Activated naive CD8-positive, alpha-beta T cell treated with anti-CD3 and anti-CD28 coated beads, Interleukin-2, amount 50 U/mL, for 24 hours (primary cell): ENCODE measurements at regions not wholly inside any gene's neighbourhood (a gene's known extent, or its start where the extent isn't known, plus 50 kb on each side); places are given as distances from the start of the nearest gene placed in this dataset.
"Not testable (repeated sequence)": the region's sequence is repeated elsewhere in the genome, so short reads cannot be mapped to it uniquely, and the experiment has no call there.

Experiments
- ATAC-seq: fragments of 150-1000 bp; cut with Tn5 transposase; one replicate; pipeline ENCODE4 v1.10.0; 2021
- DNase-seq: peaks from one replicate; pipeline ENCODE4 v3.0.0; 2021
- H3K27ac Mint-ChIP-seq: one replicate; pipeline ENCODE4 v1.8.0; 2021; ENCODE audit warnings: mild to moderate bottlenecking, mixed read lengths
- H3K27me3 Mint-ChIP-seq: one replicate; pipeline ENCODE4 v1.8.0; 2021; ENCODE audit warnings: mixed read lengths
- H3K36me3 Mint-ChIP-seq: one replicate; pipeline ENCODE4 v1.8.0; 2021; ENCODE audit warnings: low read depth, mixed read lengths
- H3K4me1 Mint-ChIP-seq: one replicate; pipeline ENCODE4 v1.8.0; 2021; ENCODE audit warnings: mixed read lengths
- H3K4me3 Mint-ChIP-seq: one replicate; pipeline ENCODE4 v1.8.0; 2021; ENCODE audit warnings: mild to moderate bottlenecking, moderate library complexity, mixed read lengths
- H3K9me3 Mint-ChIP-seq: one replicate; pipeline ENCODE4 v1.8.0; 2021; ENCODE audit warnings: mixed read lengths

- peaks cover 13% of the 10 kb centered on the region for H3K9me3 Mint-ChIP-seq
- not testable (repeated sequence) for H3K27ac Mint-ChIP-seq, ATAC-seq, H3K4me1 Mint-ChIP-seq, H3K4me3 Mint-ChIP-seq, H3K36me3 Mint-ChIP-seq, DNase-seq, H3K27me3 Mint-ChIP-seq
These were observed 705.8 kb downstream of the DTWD2 start for GRCh38 chr5:118282480-118283038.

DNA sequence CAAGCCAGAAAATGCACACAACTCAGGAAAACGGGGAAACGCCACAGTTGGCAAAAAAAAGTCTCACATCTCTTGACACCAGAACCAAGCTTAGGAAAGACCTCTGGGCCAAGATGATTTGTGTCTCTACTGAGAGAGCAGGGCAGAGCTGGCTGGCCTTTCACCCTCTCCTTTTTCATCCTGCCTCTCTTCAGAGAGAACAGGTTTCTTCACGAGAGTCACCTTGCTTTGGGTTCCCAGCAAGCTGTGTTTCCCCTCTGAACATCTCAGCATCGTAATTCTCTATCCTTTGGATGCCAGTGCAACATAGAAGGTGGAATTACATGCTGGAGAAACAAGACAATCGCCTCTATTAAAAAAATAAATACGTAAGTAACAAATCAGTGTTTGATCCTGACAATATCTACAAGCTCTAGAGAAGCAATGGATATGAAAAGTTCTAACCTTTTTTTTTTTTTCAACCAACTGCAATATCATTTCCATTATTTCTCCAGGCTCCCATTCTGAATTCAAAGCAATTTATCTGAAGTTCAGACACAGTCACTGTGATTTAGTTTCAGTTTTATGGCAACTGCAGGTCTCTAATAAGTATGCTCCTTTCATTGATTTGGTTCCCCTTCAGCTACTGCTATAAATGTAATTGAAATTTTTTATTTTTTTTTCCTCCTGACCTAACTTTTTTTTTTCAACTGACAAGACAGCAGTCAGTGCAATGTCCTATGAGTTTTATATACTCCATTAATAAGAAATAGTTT lies 708.6 kb downstream of the DTWD2 start:
- Mint-ChIP-seq H3K9me3 (peaks cover 14% of the 10 kb centered on the region), H3K4me3 (no peak overlapping the region), H3K27ac (no peak overlapping the region), H3K4me1 (no peaks in the 10 kb centered on the region), H3K36me3 (no peaks in the 10 kb centered on the region), H3K27me3 (no peaks in the 10 kb centered on the region)
- DNase-seq (no peak), ATAC-seq (no peak)

DNA sequence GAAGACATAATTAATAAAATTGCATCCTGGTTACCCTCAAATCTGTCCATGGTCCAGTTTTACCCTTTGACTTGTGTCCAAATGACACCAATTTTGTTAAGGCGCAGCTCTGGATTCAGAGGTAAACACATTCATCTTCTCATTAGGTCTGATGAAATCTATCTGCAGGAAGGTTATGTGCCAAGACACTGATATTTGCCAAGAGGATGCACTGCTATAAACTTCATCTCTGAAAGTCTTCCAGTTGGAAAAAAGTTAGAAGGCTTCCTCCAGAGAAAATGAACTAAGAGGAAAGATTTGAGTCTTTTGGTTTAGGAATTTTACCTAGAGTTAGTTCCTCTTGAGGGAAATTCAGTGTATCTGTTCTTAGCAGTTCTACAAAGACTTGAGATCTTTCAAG lies 717.8 kb downstream of the DTWD2 start:
- Mint-ChIP-seq H3K27me3 (no peaks in the 10 kb centered on the region), H3K27ac (no peak overlapping the region), H3K4me1 (no peaks in the 10 kb centered on the region), H3K9me3 (peaks cover 13% of the 10 kb centered on the region), H3K36me3 (no peaks in the 10 kb centered on the region), H3K4me3 (no peak overlapping the region)
- ATAC-seq (no peak), DNase-seq (no peak)

DNA sequence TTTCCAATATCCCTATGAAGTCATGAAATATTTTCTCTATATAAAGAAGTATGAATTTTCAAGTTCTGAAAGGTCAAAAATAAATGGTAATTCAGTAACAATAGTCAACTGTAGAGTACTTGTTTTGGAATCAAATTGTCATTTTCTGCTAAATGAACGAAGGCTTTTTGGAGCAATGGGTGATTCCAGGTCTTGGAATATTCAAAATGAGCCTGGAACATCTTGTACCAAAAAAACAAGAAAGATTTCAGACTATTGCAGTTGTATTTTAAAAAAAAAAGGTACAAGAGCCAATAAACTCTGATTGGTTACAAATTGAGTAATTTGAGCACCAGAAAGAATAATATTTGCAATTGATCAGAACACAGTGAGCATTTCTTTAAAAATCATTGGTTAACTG lies 730.1 kb downstream of the DTWD2 start:
- DNase-seq (no peak), ATAC-seq (no peak)
- Mint-ChIP-seq H3K27ac (no peak overlapping the region), H3K27me3 (no peaks in the 10 kb centered on the region), H3K4me3 (no peak overlapping the region), H3K36me3 (no peaks in the 10 kb centered on the region), H3K9me3 (peaks cover 4% of the 10 kb centered on the region), H3K4me1 (no peaks in the 10 kb centered on the region)

- no peak for ATAC-seq
- no peaks in the 10 kb centered on the region for H3K4me1 Mint-ChIP-seq
- no peaks in the 10 kb centered on the region for H3K36me3 Mint-ChIP-seq
- no peaks in the 10 kb centered on the region for H3K9me3 Mint-ChIP-seq
- no peak overlapping the region for H3K4me3 Mint-ChIP-seq
- H3K27ac Mint-ChIP-seq, result no peak overlapping the region
- no peak for DNase-seq
- no peaks in the 10 kb centered on the region for H3K27me3 Mint-ChIP-seq
These were observed 731.3 kb downstream of the DTWD2 start for GRCh38 chr5:118257066-118257465.

- Mint-ChIP-seq H3K36me3 (no peaks in the 10 kb centered on the region), H3K4me1 (no peaks in the 10 kb centered on the region), H3K4me3 (no peak overlapping the region), H3K27ac (no peak overlapping the region), H3K27me3 (no peaks in the 10 kb centered on the region), H3K9me3 (peaks cover 24% of the 10 kb centered on the region)
- ATAC-seq, result no peak
- no peak for DNase-seq
These were observed 734.9 kb downstream of the DTWD2 start for GRCh38 chr5:118253225-118254061.

DNA sequence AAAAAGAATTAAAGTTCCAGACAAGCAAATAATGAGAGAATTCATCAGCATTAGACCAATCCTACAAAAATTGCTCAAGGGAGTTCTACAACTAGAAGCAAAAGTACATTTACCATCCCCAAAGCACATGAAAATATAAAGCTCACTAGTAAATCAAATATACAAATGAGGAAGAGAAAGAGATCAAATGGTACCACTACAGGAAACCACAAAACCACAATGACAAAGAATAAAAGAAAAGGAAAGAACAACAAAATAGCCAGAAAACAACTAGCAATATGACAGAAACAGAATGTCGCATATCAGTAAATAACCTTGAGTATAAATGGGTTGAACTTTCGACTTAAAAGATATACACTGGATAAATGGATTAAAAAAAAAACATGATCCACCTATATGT lies 739.0 kb downstream of the DTWD2 start:
- Mint-ChIP-seq H3K4me3 (no peak overlapping the region), H3K27me3 (no peaks in the 10 kb centered on the region), H3K9me3 (peaks cover 30% of the 10 kb centered on the region), H3K27ac (no peak overlapping the region), H3K36me3 (no peaks in the 10 kb centered on the region), H3K4me1 (no peaks in the 10 kb centered on the region)
- ATAC-seq, result no peak
- DNase-seq, result no peak

- no peak for ATAC-seq
- Mint-ChIP-seq H3K36me3 (no peaks in the 10 kb centered on the region), H3K27ac (no peak overlapping the region)
These were observed 740.9 kb downstream of the DTWD2 start for GRCh38 chr5:118247458-118247857.

GRCh38 chr5:118243613-118244012 lies 744.7 kb downstream of the DTWD2 start:
- Mint-ChIP-seq H3K4me3 (no peak overlapping the region), H3K36me3 (no peaks in the 10 kb centered on the region), H3K27ac (no peak overlapping the region), H3K27me3 (no peaks in the 10 kb centered on the region), H3K4me1 (no peaks in the 10 kb centered on the region), H3K9me3 (peaks cover 7% of the 10 kb centered on the region)
- ATAC-seq (no peak), DNase-seq (no peak)

More at GRCh38 chr5:118247458-118247857, 740.9 kb downstream of the DTWD2 start:
- H3K27me3 Mint-ChIP-seq, result no peaks in the 10 kb centered on the region
- H3K9me3 Mint-ChIP-seq, result peaks cover 30% of the 10 kb centered on the region
- H3K4me1 Mint-ChIP-seq, result no peaks in the 10 kb centered on the region
- DNase-seq, result no peak
- no peak overlapping the region for H3K4me3 Mint-ChIP-seq

GRCh38 chr5:118243068-118243467 lies 745.3 kb downstream of the DTWD2 start:
- H3K4me1 Mint-ChIP-seq, result no peaks in the 10 kb centered on the region
- H3K27me3 Mint-ChIP-seq, result no peaks in the 10 kb centered on the region
- H3K9me3 Mint-ChIP-seq, result peaks cover 2% of the 10 kb centered on the region
- no peak overlapping the region for H3K27ac Mint-ChIP-seq
- DNase-seq (no peak), ATAC-seq (no peak)
- no peaks in the 10 kb centered on the region for H3K36me3 Mint-ChIP-seq
- no peak overlapping the region for H3K4me3 Mint-ChIP-seq

- Mint-ChIP-seq H3K36me3 (no peaks in the 10 kb centered on the region), H3K27ac (no peak overlapping the region), H3K4me3 (no peak overlapping the region), H3K4me1 (no peaks in the 10 kb centered on the region), H3K27me3 (no peaks in the 10 kb centered on the region), H3K9me3 (no peaks in the 10 kb centered on the region)
- ATAC-seq (no peak), DNase-seq (no peak)
These were observed 752.1 kb downstream of the DTWD2 start for GRCh38 chr5:118236108-118236849.

DNA sequence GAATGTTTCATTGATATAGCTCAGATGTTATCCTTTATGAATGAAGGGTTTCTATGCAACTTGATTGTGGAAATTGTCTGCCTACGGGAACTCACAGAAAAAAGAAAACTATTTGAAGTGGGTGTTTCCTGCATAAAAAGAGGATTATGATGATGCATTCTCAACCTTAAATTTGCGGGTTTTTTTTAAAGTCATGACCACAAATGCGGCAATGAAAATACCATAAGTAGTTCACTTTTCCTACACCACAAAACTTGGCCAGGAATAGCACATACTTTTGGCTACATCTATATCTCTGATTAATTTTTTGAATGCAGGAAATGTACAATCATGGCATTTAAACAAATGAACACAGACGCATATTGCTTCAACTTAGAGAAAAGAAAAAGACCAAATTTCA lies 754.7 kb downstream of the DTWD2 start:
- DNase-seq (no peak), ATAC-seq (no peak)
- no peaks in the 10 kb centered on the region for H3K27me3 Mint-ChIP-seq
- H3K27ac Mint-ChIP-seq, result no peak overlapping the region
- H3K36me3 Mint-ChIP-seq, result no peaks in the 10 kb centered on the region
- H3K4me3 Mint-ChIP-seq, result no peak overlapping the region
- H3K9me3 Mint-ChIP-seq, result no peaks in the 10 kb centered on the region
- no peaks in the 10 kb centered on the region for H3K4me1 Mint-ChIP-seq

DNA sequence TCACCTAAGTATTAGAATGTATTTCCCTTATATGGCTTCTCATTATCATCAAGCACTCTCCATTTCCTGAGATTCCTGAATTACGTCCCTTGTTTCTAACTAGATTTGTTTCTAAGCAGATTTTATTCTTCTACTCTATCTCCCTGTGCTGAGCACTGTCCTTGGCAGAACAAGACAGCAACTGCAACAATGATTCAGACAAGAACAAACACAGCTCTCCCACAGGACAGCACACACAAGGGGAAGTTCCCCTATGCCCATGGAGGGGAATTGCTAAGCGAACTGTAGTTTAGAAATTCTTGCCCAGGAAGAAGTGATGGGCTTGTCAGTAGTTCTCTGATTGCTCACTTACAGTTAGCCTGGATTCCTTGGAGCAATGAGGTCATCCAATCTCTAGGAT lies 759.9 kb downstream of the DTWD2 start:
- no peaks in the 10 kb centered on the region for H3K27me3 Mint-ChIP-seq
- no peak overlapping the region for H3K4me3 Mint-ChIP-seq
- H3K36me3 Mint-ChIP-seq, result no peaks in the 10 kb centered on the region
- DNase-seq, result no peak
- H3K4me1 Mint-ChIP-seq, result no peaks in the 10 kb centered on the region
- H3K9me3 Mint-ChIP-seq, result peaks cover 3% of the 10 kb centered on the region
- no peak for ATAC-seq
- H3K27ac Mint-ChIP-seq, result no peak overlapping the region

DNA sequence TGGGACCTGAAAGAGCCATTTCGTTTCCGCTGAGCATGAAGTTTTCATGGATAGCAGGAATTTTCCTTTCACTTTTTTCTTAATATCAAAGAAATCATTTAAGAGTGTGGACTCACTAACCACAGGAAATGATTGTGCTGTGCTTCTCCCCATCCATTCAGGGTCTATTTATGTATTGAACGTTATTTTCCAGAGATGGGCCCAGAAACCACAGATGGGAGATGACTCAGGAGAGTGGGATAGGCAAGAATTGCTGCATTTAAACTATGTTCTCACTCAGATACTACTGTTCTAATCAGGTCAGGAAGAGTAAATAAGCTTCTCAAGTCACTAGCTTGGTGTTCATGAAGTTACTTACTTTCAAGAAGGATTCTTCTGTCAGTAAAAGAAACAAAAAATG lies 763.8 kb downstream of the DTWD2 start:
- H3K27ac Mint-ChIP-seq, result no peak overlapping the region
- no peak for DNase-seq
- ATAC-seq, result no peak
- no peaks in the 10 kb centered on the region for H3K36me3 Mint-ChIP-seq
- H3K4me3 Mint-ChIP-seq, result no peak overlapping the region
- no peaks in the 10 kb centered on the region for H3K27me3 Mint-ChIP-seq
- peaks cover 3% of the 10 kb centered on the region for H3K9me3 Mint-ChIP-seq
- H3K4me1 Mint-ChIP-seq, result no peaks in the 10 kb centered on the region
